AG10803 (cell line): ENCODE measurements at regions not wholly inside any gene's neighbourhood (a gene's known extent, or its start where the extent isn't known, plus 50 kb on each side); places are given as distances from the start of the nearest gene placed in this dataset.
A peak's percentile ranks its signal among the peaks of the same experiment; 100 is the strongest.

Experiments
- DNase-seq: peaks from one replicate; pipeline ENCODE4 v3.0.0; 2010; ENCODE audit warnings: low read depth
- H3K4me3 ChIP-seq: 2 replicates; pipeline ENCODE4 v1.5.1; 2011; ENCODE audit warnings: mild to moderate bottlenecking, low read length, control low read depth
- TF ChIP-seq, protein P1 (sequence below): conservative IDR thresholded peaks from 2 replicates; pipeline ENCODE4 v1.5.1; 2011; ENCODE audit warnings: mild to moderate bottlenecking, low read length, control low read depth, inconsistent platforms

DNA sequence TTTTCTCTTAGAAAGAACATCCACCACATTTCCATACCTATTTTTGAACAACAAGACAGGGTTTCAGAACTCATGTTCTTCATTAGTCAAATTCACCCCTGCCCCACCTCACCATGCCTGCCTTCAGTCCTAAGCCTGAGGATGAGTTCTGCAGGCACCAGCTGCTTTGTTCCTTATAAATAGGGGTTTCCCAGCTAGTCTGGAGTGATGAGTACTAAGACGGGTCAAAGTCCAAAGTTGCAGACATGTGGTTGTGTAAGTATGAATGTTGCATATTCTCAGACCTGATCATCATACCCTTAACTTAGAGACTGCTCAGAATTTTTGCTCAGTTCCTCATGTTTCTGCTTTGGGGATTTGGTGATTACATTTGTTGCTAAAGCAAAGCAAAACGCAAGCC lies 257.7 kb upstream of the CDYL start:
- TF ChIP-seq, protein P1, sequence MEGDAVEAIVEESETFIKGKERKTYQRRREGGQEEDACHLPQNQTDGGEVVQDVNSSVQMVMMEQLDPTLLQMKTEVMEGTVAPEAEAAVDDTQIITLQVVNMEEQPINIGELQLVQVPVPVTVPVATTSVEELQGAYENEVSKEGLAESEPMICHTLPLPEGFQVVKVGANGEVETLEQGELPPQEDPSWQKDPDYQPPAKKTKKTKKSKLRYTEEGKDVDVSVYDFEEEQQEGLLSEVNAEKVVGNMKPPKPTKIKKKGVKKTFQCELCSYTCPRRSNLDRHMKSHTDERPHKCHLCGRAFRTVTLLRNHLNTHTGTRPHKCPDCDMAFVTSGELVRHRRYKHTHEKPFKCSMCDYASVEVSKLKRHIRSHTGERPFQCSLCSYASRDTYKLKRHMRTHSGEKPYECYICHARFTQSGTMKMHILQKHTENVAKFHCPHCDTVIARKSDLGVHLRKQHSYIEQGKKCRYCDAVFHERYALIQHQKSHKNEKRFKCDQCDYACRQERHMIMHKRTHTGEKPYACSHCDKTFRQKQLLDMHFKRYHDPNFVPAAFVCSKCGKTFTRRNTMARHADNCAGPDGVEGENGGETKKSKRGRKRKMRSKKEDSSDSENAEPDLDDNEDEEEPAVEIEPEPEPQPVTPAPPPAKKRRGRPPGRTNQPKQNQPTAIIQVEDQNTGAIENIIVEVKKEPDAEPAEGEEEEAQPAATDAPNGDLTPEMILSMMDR = no peak
- DNase-seq = peak; percentile 69
- no peak overlapping the region for H3K4me3 ChIP-seq

DNA sequence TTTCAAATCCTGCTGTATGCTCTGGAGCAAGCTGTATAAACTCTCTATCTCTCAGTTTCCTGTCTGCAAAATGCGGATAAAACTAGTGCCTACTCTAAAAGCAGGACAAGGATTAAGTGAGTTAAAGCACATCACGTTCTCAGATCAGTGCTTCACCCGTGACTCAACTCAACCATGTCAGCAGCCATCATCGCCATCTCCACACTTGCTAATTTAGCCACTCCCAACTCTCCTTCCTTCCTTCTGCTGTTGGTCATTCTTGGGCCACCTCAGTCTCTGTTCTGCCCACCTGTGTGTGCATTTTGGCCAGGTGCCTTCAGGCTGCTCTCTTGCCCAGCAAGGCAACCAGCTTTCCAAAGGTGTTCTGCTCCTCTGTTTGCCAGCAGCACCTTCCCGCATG lies 260.0 kb upstream of the CDYL start:
- TF ChIP-seq, protein P1 = no peak
- H3K4me3 ChIP-seq = no peak overlapping the region
- no peak for DNase-seq

DNA sequence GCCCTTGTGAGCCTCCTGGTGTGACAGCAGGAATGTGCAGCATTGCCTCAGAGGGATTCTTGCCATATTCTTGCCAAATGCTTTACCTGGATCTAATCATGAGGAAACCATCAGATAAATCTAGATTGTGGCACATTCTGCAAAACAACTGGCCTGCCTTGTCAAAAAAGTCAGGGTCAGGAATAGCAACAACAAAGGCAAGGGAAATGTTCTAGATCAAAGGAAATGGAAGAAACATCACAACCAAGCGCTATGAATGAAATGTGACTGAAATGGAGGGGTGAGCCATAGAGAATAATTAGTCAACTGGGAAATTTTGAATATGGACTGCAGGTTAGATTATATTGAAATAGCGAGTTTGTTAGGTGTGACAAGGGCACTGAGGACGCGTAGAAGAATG lies 262.6 kb upstream of the CDYL start:
- no peak overlapping the region for H3K4me3 ChIP-seq
- no peak for DNase-seq
- TF ChIP-seq, protein P1 = no peak

DNA sequence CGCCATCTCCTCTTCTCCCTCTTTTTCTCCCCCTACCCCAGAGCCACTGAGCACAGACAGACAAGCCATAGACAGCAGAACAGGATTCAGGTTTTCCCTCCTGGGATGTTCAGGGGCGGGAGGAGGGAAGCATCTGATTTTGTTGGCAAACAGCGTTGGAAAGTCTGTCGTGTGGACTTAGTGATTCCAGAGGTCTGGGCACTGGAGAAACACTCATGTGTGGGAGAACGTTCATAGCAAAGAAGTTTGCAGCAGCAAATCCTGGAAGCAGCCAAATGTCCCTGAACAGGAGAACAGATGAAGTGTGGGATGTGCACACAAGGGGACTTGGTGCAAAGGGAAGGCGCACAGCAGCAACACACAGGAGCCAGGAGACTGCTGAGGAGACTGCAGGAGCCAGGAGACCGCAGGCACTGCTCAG lies 264.1 kb upstream of the CDYL start:
- no peak overlapping the region for H3K4me3 ChIP-seq
- no peak for DNase-seq
- TF ChIP-seq, protein P1 = no peak

DNA sequence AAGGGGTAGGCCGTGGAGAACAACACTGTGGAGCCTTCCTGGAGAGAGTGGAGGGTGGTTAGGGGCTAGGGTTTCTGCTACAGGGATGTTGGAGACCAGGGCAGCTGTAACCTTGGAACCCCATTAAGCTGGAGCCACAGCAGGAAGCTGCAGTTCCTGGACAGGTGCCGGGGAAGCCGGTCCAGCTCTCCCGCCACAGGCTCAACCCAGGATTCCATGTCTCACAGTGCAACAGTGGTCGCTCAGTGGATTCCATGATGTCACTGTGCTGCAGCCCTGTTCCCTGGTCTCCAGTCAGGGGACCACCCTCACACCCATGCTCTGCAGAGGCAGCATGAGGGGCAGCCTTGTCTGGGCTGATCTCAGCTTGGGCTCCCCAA lies 264.6 kb upstream of the CDYL start:
- H3K4me3 ChIP-seq = no peak overlapping the region
- no peak for DNase-seq
- TF ChIP-seq, protein P1 = no peak

DNA sequence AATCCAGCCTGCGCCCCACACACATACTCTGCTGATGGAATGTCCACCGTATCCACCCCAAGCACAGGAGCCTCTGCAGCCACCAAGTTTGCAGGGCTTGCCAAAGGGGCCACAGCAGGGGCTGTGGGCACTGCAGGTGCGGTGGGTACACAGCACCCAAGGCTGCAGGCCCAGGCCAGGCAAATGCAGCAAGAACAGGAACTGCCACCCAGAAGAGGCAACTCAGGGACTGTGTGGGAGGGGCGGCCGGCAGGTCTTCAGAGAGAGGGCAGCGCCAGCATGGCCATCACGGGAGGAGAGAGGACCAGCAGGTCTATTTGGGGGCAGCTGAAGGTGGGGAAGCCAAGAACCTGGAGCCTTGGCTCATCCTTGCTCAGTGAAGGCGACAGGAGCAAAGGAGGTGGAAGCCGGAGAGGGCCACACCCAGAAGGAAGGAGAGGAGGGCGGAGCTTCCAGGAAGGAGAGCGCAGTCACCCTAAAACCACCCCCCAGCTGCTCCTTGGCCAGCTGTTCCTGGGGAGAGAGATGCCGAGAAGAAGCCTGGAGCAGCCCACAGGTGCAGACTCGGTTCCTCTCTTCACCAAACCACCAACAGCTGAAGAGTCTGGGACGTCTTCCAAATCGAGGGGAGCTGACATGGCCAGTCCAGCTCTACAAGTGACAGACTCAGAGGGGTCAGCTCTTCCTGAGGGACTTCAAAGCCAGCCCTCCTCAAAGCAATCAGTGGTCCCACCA lies 265.1 kb upstream of the CDYL start:
- TF ChIP-seq, protein P1 = no peak
- H3K4me3 ChIP-seq = no peak overlapping the region
- DNase-seq = no peak

DNA sequence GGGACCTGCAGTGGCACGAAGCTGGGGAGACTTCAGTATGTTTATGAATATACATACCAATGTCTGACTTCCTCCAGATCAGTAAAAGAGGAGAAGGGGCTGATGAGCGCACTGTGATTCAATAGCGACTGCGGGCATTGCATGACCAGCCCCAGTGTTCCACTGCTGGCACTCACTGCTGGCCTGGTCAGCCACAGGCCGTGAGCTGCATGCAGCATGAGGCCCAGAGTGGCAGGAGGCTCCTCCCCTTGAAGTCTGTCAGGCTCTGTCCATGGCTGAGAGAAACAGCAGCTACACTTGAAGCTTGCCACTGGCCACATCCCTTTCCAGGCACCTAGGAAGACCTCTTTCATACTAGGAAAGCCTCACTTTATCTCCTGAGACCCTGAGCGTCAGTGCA lies 265.9 kb upstream of the CDYL start:
- no peak for DNase-seq
- TF ChIP-seq, protein P1 = no peak
- H3K4me3 ChIP-seq = no peak overlapping the region
